HepG2 (cell line): ENCODE measurements at regions not wholly inside any gene's neighbourhood (a gene's known extent, or its start where the extent isn't known, plus 50 kb on each side); places are given as distances from the start of the nearest gene placed in this dataset.

Experiments
- ATAC-seq: fragments of 200-7000 bp; cut with Tn5 transposase; 3 replicates; pipeline ENCODE4 v1.9.1; 2020; ENCODE audit warnings: mild to moderate bottlenecking, moderate library complexity
- BruUV-seq: library from RNA; stranded (reverse); fragments of 400-500 nt; replicated peaks from 2 replicates; lab custom pipeline; 2021; lab: Mats Ljungman, UMichigan
- CTCF ChIA-PET: fragments of 300-600 bp; formaldehyde crosslinking; extraction: SDS; loops from one replicate; lab custom pipeline; 2021; ENCODE audit warnings: low total read pairs, inconsistent platforms, low intra/inter-chr PET ratio; lab: Yijun Ruan, JAX
- POLR2A ChIA-PET: fragments of 350-600 bp; sonication (Branson Sonifier 250); formaldehyde crosslinking; loops from one replicate; lab custom pipeline; 2020; ENCODE audit warnings: antibody characterized with exemption, inconsistent platforms; lab: Yijun Ruan, JAX
- DNase-seq: peaks from one replicate; pipeline ENCODE4 v3.0.0-alpha.2; 2015; ENCODE audit warnings: low spot score
- FAIRE-seq: peaks from 3 replicates; lab custom pipeline; 2011; peaks lifted over from hg19 to GRCh38; lab: Jason Lieb, UNC
- H2AFZ ChIP-seq: one replicate; pipeline ENCODE4 v1.6.1; 2011; ENCODE audit warnings: low read length, inconsistent platforms
- H3K27ac ChIP-seq: fragments of 300-600 bp; 3 replicates; pipeline ENCODE4 v1.8.0; 2011; ENCODE audit warnings: mixed run types, mild to moderate bottlenecking, mixed read lengths, low read length, inconsistent platforms; ENCODE audit not compliant: insufficient read depth; ENCODE audit errors: extremely low read length
- H3K27me3 ChIP-seq, 2 experiments: fragments of 200-600 bp in 1 of 2; 2 replicates in 1 of 2; 3 replicates in 1 of 2; pipeline versions ENCODE4 v1.6.0 to v1.8.0; 2011; ENCODE audit warnings: low read length in 2 of 2, mild to moderate bottlenecking in 2 of 2, moderate library complexity in 2 of 2, inconsistent platforms in 1 of 2; ENCODE audit not compliant: insufficient read depth in 2 of 2, control insufficient read depth in 1 of 2
- H3K36me3 ChIP-seq, 2 experiments: fragments of 200-600 bp in 1 of 2; replicated peaks in 1 of 2; 2 replicates in 1 of 2; 3 replicates in 1 of 2; pipeline versions ENCODE4 v1.5.1 to v1.8.0; 2011; ENCODE audit warnings: low read length in 2 of 2, inconsistent platforms in 1 of 2; ENCODE audit not compliant: insufficient read depth in 2 of 2, control insufficient read depth in 1 of 2
- H3K4me1 ChIP-seq: 2 replicates; pipeline ENCODE4 v1.5.1; 2012; ENCODE audit warnings: low read length, inconsistent platforms; ENCODE audit not compliant: insufficient read depth
- H3K4me2 ChIP-seq: 2 replicates; pipeline ENCODE4 v1.6.0; 2011; ENCODE audit warnings: low read depth, low read length, inconsistent platforms
- H3K4me3 ChIP-seq, 3 experiments: fragments of 200-600 bp in 1 of 3; sonication (generic), shearing (Covaris generic) in 1 of 3; replicated peaks in 1 of 3; 2 replicates each; pipeline ENCODE4 v1.5.1; 2011 to 2016; ENCODE audit warnings: low read length in 3 of 3, inconsistent platforms in 2 of 3, low read depth in 2 of 3, mild to moderate bottlenecking in 2 of 3, control low read depth in 1 of 3, mixed read lengths in 1 of 3; ENCODE audit not compliant: insufficient read depth in 1 of 3
- H3K79me2 ChIP-seq: one replicate; pipeline ENCODE4 v1.6.1; 2011; ENCODE audit warnings: low read length, inconsistent platforms; ENCODE audit not compliant: insufficient read depth
- H3K9ac ChIP-seq: 2 replicates; pipeline ENCODE4 v1.6.0; 2011; ENCODE audit warnings: mild to moderate bottlenecking, low read depth, low read length, inconsistent platforms; ENCODE audit not compliant: insufficient read depth
- H3K9me3 ChIP-seq: 2 replicates; pipeline ENCODE4 v1.5.1; 2012; ENCODE audit warnings: mild to moderate bottlenecking, low read length
- H4K20me1 ChIP-seq: 2 replicates; pipeline ENCODE4 v1.6.0; 2011; ENCODE audit warnings: inconsistent platforms, mild to moderate bottlenecking, low read length, moderate library complexity; ENCODE audit not compliant: insufficient read depth
- AGO2 ChIP-seq: fragments of 200-400 bp; formaldehyde crosslinking; optimal IDR thresholded peaks from 2 replicates; pipeline ENCODE3; 2017; ENCODE audit warnings: mild to moderate bottlenecking, low read depth, low read length, moderate library complexity
- CCDC6 ChIP-seq: sonication (generic); formaldehyde crosslinking; IDR thresholded peaks from 2 replicates; pipeline ENCODE4 v1.8.1; 2022; ENCODE audit warnings: mild to moderate bottlenecking, missing genetic modification reagents, moderate library complexity
- RFX3 ChIP-seq: IDR thresholded peaks from 2 replicates; pipeline ENCODE4 v1.6.1; 2016; ENCODE audit warnings: missing biosample characterization, missing genetic modification reagents
- ZSCAN21 ChIP-seq: sonication (generic); formaldehyde crosslinking; IDR thresholded peaks from 2 replicates; pipeline ENCODE4 v1.8.0; 2022; ENCODE audit warnings: mild to moderate bottlenecking, missing genetic modification reagents, moderate library complexity, borderline replicate concordance
- WGBS: methylation state at CpG from one replicate; pipeline ENCODE4 v1.1.6; 2017; ENCODE audit warnings: low lambda C conversion rate; 5-methylcytosine and 5-hydroxymethylcytosine counted together
- in situ Hi-C: cut with HindIII; loops from 2 replicates; pipeline ENCODE4 v1.10.0; 2017; ENCODE audit warnings: low pct_unique_long_range_greater_than_20kb; ENCODE audit not compliant: extremely low pct_ligation_motif_present
- intact Hi-C: fragments of 100-400 bp; cut with micrococcal nuclease; formaldehyde crosslinking; loops from one replicate; pipeline ENCODE4 v1.10.0; 2022; ENCODE audit not compliant: unreplicated experiment
- TF ChIP-seq, protein P1 (sequence below): IDR thresholded peaks from 2 replicates; pipeline ENCODE4 v1.4.0; 2020; ENCODE audit warnings: mild to moderate bottlenecking, missing genetic modification reagents
- TF ChIP-seq, protein P2 (sequence below), 2 experiments: sonication (generic) in 1 of 2; formaldehyde crosslinking in 1 of 2; IDR thresholded peaks; 2 replicates each; pipeline versions ENCODE4 v1.5.1 to v1.6.1; 2011 to 2020; ENCODE audit warnings: borderline replicate concordance in 1 of 2, low read depth in 1 of 2, low read length in 1 of 2, mild to moderate bottlenecking in 1 of 2, missing genetic modification reagents in 1 of 2, moderate library complexity in 1 of 2
- TF ChIP-seq, protein P3 (sequence below): sonication (generic); formaldehyde crosslinking; IDR thresholded peaks from 2 replicates; pipeline ENCODE4 v1.5.1; 2020; ENCODE audit warnings: mild to moderate bottlenecking, missing genetic modification reagents, moderate library complexity
- TF ChIP-seq, protein P4 (sequence below): sonication (generic); formaldehyde crosslinking; IDR thresholded peaks from 2 replicates; pipeline ENCODE4 v1.8.1; 2023; ENCODE audit warnings: mild to moderate bottlenecking, moderate library complexity, missing genetic modification reagents

DNA sequence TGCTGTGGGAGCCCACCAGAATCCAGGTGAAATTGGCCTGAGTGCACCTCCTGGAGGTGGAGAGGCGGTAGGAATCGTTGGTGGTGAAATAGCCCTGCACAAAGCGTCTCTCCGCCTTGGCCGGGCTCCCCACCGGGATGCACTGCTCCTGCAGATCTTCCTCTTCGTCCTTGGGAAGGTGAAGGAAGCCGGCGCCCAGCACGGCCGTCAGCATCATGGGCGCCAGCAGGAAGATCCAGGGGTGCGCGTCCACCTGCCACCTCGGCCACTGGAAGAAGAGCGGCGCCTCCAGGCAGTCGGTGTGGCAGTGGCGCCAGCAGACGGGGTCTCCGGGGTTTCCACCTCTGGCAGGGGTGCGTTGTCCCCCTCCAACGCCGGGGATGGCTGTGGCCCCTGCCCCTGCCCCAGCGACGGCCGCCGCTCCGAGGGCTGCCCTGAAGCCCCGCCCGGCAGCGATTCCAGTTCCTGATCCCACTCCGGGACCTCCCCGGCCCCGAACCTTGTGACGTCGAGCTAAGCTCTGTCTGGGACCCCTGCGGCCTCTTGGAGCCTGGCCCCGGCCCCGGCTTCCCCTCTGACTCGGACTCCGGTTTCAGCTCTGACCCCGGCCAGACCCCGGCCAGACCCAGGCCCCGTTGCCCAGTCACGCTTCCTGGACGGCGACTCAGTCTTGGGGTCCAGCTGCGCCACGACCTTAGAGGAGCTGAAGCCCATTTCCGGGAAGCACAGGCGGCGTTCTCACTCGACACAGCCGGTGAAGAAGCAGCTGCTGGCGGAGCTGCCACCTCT is 91.9 kb downstream of the CD164 start:
- TF ChIP-seq AGO2 (peak; percentile 15), CCDC6 (no peak), ZSCAN21 (no peak)
- TF ChIP-seq, all 625 proteins: peak for 1
- peaks cover 21% of the 10 kb centered on the region for H3K4me1 ChIP-seq
- H2AFZ ChIP-seq, result no peak overlapping the region
- no peak overlapping the region for H3K9ac ChIP-seq
- ATAC-seq (no peak), FAIRE-seq (no peak), DNase-seq (no peak)
- no peak overlapping the region for H3K27ac ChIP-seq
- no peaks in the 10 kb centered on the region for H3K9me3 ChIP-seq
- BruUV-seq, result no TSS peak
- intact Hi-C loops, result no loop called here
- H3K27me3 ChIP-seq, result no peaks in the 10 kb centered on the region
- H3K36me3 ChIP-seq, result no peaks in the 10 kb centered on the region
- H3K4me3 ChIP-seq, result no peak overlapping the region
- no peaks in the 10 kb centered on the region for H3K79me2 ChIP-seq
- no peak overlapping the region for H3K4me2 ChIP-seq
- H4K20me1 ChIP-seq, result no peaks in the 10 kb centered on the region
- POLR2A ChIA-PET, result no interaction called here
- in situ Hi-C loops, result no loop called here
- CTCF ChIA-PET, result no interaction called here
- 97% methylated on average over 41 of the region's 56 CpGs for WGBS

DNA sequence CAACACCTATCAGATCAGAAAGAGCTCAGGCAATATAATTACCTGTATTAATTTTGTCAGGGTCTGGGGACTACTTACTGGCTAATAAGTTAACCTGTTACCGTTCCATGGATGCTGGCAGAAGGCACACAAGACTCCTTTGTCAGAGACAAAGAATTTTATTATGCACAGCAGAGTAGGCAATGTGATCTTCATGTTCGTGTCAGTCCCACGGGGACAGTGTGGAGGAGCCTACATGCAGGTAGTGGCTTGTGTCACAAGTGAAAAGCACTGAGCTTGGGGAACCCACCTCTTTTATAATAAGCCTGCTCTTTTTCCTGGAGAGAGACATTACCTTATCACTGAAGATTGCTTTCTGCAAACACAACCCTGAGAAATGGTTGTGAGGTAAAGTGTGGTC is 96.9 kb downstream of the CD164 start:
- ATAC-seq (no peak), FAIRE-seq (no peak), DNase-seq (no peak)
- WGBS, result 79% methylated on average over 3 of the region's 3 CpGs
- CTCF ChIA-PET, result no interaction called here
- in situ Hi-C loops, result no loop called here
- H3K36me3 ChIP-seq, result no peaks in the 10 kb centered on the region
- POLR2A ChIA-PET, result no interaction called here
- H3K4me2 ChIP-seq, result no peak overlapping the region
- no peaks in the 10 kb centered on the region for H3K79me2 ChIP-seq
- no peaks in the 10 kb centered on the region for H3K9me3 ChIP-seq
- H3K9ac ChIP-seq, result no peak overlapping the region
- no peak overlapping the region for H3K4me3 ChIP-seq
- no peaks in the 10 kb centered on the region for H3K27me3 ChIP-seq
- BruUV-seq, result no TSS peak
- no peaks in the 10 kb centered on the region for H3K4me1 ChIP-seq
- no peak overlapping the region for H2AFZ ChIP-seq
- intact Hi-C loops, result no loop called here
- no peak overlapping the region for H3K27ac ChIP-seq
- H4K20me1 ChIP-seq, result no peaks in the 10 kb centered on the region
- TF ChIP-seq, protein P1, sequence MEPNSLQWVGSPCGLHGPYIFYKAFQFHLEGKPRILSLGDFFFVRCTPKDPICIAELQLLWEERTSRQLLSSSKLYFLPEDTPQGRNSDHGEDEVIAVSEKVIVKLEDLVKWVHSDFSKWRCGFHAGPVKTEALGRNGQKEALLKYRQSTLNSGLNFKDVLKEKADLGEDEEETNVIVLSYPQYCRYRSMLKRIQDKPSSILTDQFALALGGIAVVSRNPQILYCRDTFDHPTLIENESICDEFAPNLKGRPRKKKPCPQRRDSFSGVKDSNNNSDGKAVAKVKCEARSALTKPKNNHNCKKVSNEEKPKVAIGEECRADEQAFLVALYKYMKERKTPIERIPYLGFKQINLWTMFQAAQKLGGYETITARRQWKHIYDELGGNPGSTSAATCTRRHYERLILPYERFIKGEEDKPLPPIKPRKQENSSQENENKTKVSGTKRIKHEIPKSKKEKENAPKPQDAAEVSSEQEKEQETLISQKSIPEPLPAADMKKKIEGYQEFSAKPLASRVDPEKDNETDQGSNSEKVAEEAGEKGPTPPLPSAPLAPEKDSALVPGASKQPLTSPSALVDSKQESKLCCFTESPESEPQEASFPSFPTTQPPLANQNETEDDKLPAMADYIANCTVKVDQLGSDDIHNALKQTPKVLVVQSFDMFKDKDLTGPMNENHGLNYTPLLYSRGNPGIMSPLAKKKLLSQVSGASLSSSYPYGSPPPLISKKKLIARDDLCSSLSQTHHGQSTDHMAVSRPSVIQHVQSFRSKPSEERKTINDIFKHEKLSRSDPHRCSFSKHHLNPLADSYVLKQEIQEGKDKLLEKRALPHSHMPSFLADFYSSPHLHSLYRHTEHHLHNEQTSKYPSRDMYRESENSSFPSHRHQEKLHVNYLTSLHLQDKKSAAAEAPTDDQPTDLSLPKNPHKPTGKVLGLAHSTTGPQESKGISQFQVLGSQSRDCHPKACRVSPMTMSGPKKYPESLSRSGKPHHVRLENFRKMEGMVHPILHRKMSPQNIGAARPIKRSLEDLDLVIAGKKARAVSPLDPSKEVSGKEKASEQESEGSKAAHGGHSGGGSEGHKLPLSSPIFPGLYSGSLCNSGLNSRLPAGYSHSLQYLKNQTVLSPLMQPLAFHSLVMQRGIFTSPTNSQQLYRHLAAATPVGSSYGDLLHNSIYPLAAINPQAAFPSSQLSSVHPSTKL, result no peak
- TF ChIP-seq, protein P2, sequence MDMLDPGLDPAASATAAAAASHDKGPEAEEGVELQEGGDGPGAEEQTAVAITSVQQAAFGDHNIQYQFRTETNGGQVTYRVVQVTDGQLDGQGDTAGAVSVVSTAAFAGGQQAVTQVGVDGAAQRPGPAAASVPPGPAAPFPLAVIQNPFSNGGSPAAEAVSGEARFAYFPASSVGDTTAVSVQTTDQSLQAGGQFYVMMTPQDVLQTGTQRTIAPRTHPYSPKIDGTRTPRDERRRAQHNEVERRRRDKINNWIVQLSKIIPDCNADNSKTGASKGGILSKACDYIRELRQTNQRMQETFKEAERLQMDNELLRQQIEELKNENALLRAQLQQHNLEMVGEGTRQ (IDR thresholded peaks at IDR 0.05; ENCODE audit: low read depth, low read length), result no peak
- TF ChIP-seq, protein P2 (CRISPR knock-in tag; IDR thresholded peaks at IDR 0.05; ENCODE audit: borderline replicate concordance), result no peak
- TF ChIP-seq, protein P3, sequence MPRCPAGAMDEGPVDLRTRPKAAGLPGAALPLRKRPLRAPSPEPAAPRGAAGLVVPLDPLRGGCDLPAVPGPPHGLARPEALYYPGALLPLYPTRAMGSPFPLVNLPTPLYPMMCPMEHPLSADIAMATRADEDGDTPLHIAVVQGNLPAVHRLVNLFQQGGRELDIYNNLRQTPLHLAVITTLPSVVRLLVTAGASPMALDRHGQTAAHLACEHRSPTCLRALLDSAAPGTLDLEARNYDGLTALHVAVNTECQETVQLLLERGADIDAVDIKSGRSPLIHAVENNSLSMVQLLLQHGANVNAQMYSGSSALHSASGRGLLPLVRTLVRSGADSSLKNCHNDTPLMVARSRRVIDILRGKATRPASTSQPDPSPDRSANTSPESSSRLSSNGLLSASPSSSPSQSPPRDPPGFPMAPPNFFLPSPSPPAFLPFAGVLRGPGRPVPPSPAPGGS (CRISPR knock-in tag), result no peak
- TF ChIP-seq, protein P4, sequence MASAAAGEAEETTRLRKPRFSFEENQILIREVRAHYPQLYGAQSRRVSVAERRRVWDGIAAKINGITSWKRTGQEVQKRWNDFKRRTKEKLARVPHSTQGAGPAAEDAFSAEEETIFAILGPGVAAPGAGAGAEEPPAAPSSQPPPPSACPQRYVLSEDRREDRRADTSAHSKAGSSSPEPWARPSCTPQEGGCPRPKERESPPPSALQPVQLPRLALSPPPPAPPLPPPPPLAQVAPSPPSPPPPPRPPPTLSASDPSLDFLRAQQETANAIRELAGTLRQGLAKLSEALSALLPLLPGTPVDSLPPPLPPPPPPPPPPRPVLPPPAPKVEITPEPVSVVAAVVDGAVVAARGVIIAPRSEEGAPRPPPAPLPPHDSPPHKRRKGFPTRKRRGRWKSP (CRISPR knock-in tag), result no peak
- TF ChIP-seq RFX3, result no peak
